ENCODE measurements at regions not wholly inside any gene's neighbourhood (a gene's known extent, or its start where the extent isn't known, plus 50 kb on each side); places are given as distances from the start of the nearest gene placed in this dataset.

- Histone ChIP-seq H3K9me3 (ENCODE audit: control insufficient read depth, insufficient read depth, low read depth, low read length) (no peaks in the 10 kb centered on the region), H3K4me1 (ENCODE audit: control insufficient read depth, insufficient read depth, low read length) (no peaks in the 10 kb centered on the region), H3K4me3 (ENCODE audit: low read depth, low read length) (no peak overlapping the region), H3K36me3 (ENCODE audit: control insufficient read depth in 2 of 2, insufficient read depth in 1 of 2, low read length in 2 of 2) (no peaks in the 10 kb centered on the region), H3K27ac (ENCODE audit: extremely low read depth, low read depth, low read length) (no peak overlapping the region)
- POLR2A ChIA-PET = no interaction called here
- CTCF ChIA-PET = no interaction called here
- no peak for TF ChIP-seq ZNF133 (tag by site-specific recombination; IDR thresholded peaks at IDR 0.05)
- TF ChIP-seq ZNF362 (tag by site-specific recombination; IDR thresholded peaks at IDR 0.05) = no peak
- no peak for TF ChIP-seq KLF17 (tag by site-specific recombination; IDR thresholded peaks at IDR 0.05)
- no peak for TF ChIP-seq ZBTB11 (tag by site-specific recombination; conservative IDR thresholded peaks at IDR 0.05; ENCODE audit: low read depth)
- TF ChIP-seq ZNF341 (tag by site-specific recombination; IDR thresholded peaks at IDR 0.05; ENCODE audit: low read depth) = no peak
- no peak for TF ChIP-seq ZNF776 (tag by site-specific recombination; IDR thresholded peaks at IDR 0.05; ENCODE audit: borderline replicate concordance)
- TF ChIP-seq ZNF433 (tag by site-specific recombination; IDR thresholded peaks at IDR 0.05; ENCODE audit: low read depth) = no peak
- no peak for TF ChIP-seq ZNF26 (tag by site-specific recombination; IDR thresholded peaks at IDR 0.05)
- no peak for TF ChIP-seq HOXC10 (CRISPR knock-in tag; IDR thresholded peaks at IDR 0.05)
- no peak for TF ChIP-seq ZNF449 (tag by site-specific recombination; IDR thresholded peaks at IDR 0.05)
- no peak for TF ChIP-seq ZBTB17 (tag by site-specific recombination; IDR thresholded peaks at IDR 0.05)
- no peak for TF ChIP-seq GLI2 (tag by site-specific recombination; IDR thresholded peaks at IDR 0.05; ENCODE audit: borderline replicate concordance, low read depth)
- no peak for TF ChIP-seq ZNF184 (tag by site-specific recombination; IDR thresholded peaks at IDR 0.05)
- no peak for TF ChIP-seq PRDM2 (tag by site-specific recombination; IDR thresholded peaks at IDR 0.05; ENCODE audit: borderline replicate concordance)
- TF ChIP-seq TSHZ1 (tag by site-specific recombination; IDR thresholded peaks at IDR 0.05; ENCODE audit: borderline replicate concordance) = no peak
- TF ChIP-seq SP3 (tag by site-specific recombination; IDR thresholded peaks at IDR 0.05) = no peak
- no peak for TF ChIP-seq ZNF2 (tag by site-specific recombination; IDR thresholded peaks at IDR 0.05)
- TF ChIP-seq ZSCAN4 (tag by site-specific recombination; IDR thresholded peaks at IDR 0.05) = no peak
Measured at GRCh38 chr7:52708846-52709245, 326.6 kb upstream of the POM121L12 start.

Data from HEK293 (cell line).